H9 (cell line): ENCODE measurements at regions not wholly inside any gene's neighbourhood (a gene's known extent, or its start where the extent isn't known, plus 50 kb on each side); places are given as distances from the start of the nearest gene placed in this dataset.

Source experiments
- DNase-seq: peaks from one replicate; pipeline ENCODE4 v3.0.0-alpha.2; 2017
- H2AFZ ChIP-seq: one replicate; pipeline ENCODE4 v1.6.1; 2013; ENCODE audit warnings: mild to moderate bottlenecking, low read length, control low read depth, moderate library complexity
- H2AK5ac ChIP-seq: 2 replicates; pipeline ENCODE4 v1.6.1; 2013; ENCODE audit warnings: low read length, control low read depth, mixed read lengths; ENCODE audit not compliant: insufficient read length
- H2BK120ac ChIP-seq: one replicate; pipeline ENCODE4 v1.6.1; 2013; ENCODE audit warnings: low read depth, mild to moderate bottlenecking, low read length, control low read depth, inconsistent platforms; ENCODE audit not compliant: poor library complexity, severe bottlenecking
- H2BK12ac ChIP-seq: 2 replicates; pipeline ENCODE4 v1.6.1; 2013; ENCODE audit warnings: low read length, control low read depth, mixed read lengths, low read depth; ENCODE audit not compliant: insufficient read length
- H2BK15ac ChIP-seq: 2 replicates; pipeline ENCODE4 v1.6.1; 2013; ENCODE audit warnings: low read depth, low read length, control low read depth
- H2BK20ac ChIP-seq: one replicate; pipeline ENCODE4 v1.6.1; 2013; ENCODE audit warnings: low read depth, mild to moderate bottlenecking, low read length, control low read depth, inconsistent platforms; ENCODE audit not compliant: poor library complexity, severe bottlenecking
- H2BK5ac ChIP-seq: 2 replicates; pipeline ENCODE4 v1.6.1; 2013; ENCODE audit warnings: low read length, control low read depth, mixed read lengths; ENCODE audit not compliant: insufficient read length
- H3K14ac ChIP-seq: 2 replicates; pipeline ENCODE4 v1.6.1; 2013; ENCODE audit warnings: low read length, control low read depth; ENCODE audit not compliant: insufficient read depth
- H3K18ac ChIP-seq: 2 replicates; pipeline ENCODE4 v1.6.1; 2013; ENCODE audit warnings: low read depth, mild to moderate bottlenecking, mixed read lengths, low read length, control low read depth; ENCODE audit not compliant: insufficient read length
- H3K23ac ChIP-seq: 2 replicates; pipeline ENCODE4 v1.6.1; 2013; ENCODE audit warnings: low read length, control low read depth, mixed read lengths, low read depth; ENCODE audit not compliant: insufficient read length
- H3K23me2 ChIP-seq: 2 replicates; pipeline ENCODE4 v1.6.1; 2013; ENCODE audit warnings: low read depth, mild to moderate bottlenecking, mixed read lengths, low read length, control low read depth; ENCODE audit not compliant: insufficient read length, poor library complexity, severe bottlenecking
- H3K27ac ChIP-seq: 2 replicates; pipeline ENCODE4 v1.5.1; 2013; ENCODE audit warnings: low read length, control low read depth, mixed read lengths, low read depth; ENCODE audit not compliant: insufficient read length
- H3K27me3 ChIP-seq: 2 replicates; pipeline ENCODE4 v1.6.1; 2013; ENCODE audit warnings: low read length, control low read depth, inconsistent platforms; ENCODE audit not compliant: insufficient read depth
- H3K4ac ChIP-seq: 2 replicates; pipeline ENCODE4 v1.6.1; 2013; ENCODE audit warnings: low read depth, mild to moderate bottlenecking, control low read depth, inconsistent platforms, low read length, moderate library complexity
- H3K4me1 ChIP-seq: 2 replicates; pipeline ENCODE4 v1.6.1; 2013; ENCODE audit warnings: low read length, control low read depth, inconsistent platforms; ENCODE audit not compliant: insufficient read depth
- H3K4me2 ChIP-seq: 2 replicates; pipeline ENCODE4 v1.6.1; 2013; ENCODE audit warnings: low read length, control low read depth, mixed read lengths; ENCODE audit not compliant: insufficient read length, insufficient read depth
- H3K56ac ChIP-seq: 2 replicates; pipeline ENCODE4 v1.6.1; 2013; ENCODE audit warnings: low read depth, mild to moderate bottlenecking, mixed read lengths, low read length, control low read depth; ENCODE audit not compliant: insufficient read length
- H3K79me1 ChIP-seq: 2 replicates; pipeline ENCODE4 v1.6.1; 2013; ENCODE audit warnings: low read depth, mild to moderate bottlenecking, moderate library complexity, low read length, control low read depth, inconsistent platforms; ENCODE audit not compliant: insufficient read depth, poor library complexity, severe bottlenecking
- H3K79me2 ChIP-seq: 2 replicates; pipeline ENCODE4 v1.6.1; 2013; ENCODE audit warnings: low read length, control low read depth, inconsistent platforms; ENCODE audit not compliant: insufficient read depth
- H3K9ac ChIP-seq: 2 replicates; pipeline ENCODE4 v1.6.1; 2013; ENCODE audit warnings: low read length, control low read depth, mixed read lengths; ENCODE audit not compliant: insufficient read length; ENCODE audit errors: extremely low read depth
- H3K9me3 ChIP-seq: one replicate; pipeline ENCODE4 v1.6.1; 2013; ENCODE audit warnings: low read depth, low read length, inconsistent platforms; ENCODE audit not compliant: control insufficient read depth
- H3T11ph ChIP-seq: one replicate; pipeline ENCODE4 v1.6.1; 2013; ENCODE audit warnings: mild to moderate bottlenecking, low read length, control low read depth, inconsistent platforms
- H4K20me1 ChIP-seq: one replicate; pipeline ENCODE4 v1.6.1; 2013; ENCODE audit not compliant: control insufficient read depth, insufficient read length, insufficient read depth
- H4K5ac ChIP-seq: 2 replicates; pipeline ENCODE4 v1.6.1; 2013; ENCODE audit warnings: low read depth, mild to moderate bottlenecking, mixed read lengths, low read length, control low read depth; ENCODE audit not compliant: insufficient read length
- H4K8ac ChIP-seq: replicated peaks from 2 replicates; pipeline ENCODE4 v1.6.1; 2013; ENCODE audit warnings: low read length, control low read depth, mixed read lengths, low read depth; ENCODE audit not compliant: insufficient read length
- H4K91ac ChIP-seq: 2 replicates; pipeline ENCODE4 v1.6.1; 2013; ENCODE audit warnings: low read depth, mild to moderate bottlenecking, moderate library complexity, mixed read lengths, low read length, control low read depth; ENCODE audit not compliant: insufficient read length
- H3K27ac Mint-ChIP-seq, 3 experiments: 2 replicates in 2 of 3; 3 replicates in 1 of 3; pipeline ENCODE4 v1.8.0; 2020 to 2021; ENCODE audit warnings: mixed read lengths in 3 of 3, mild to moderate bottlenecking in 1 of 3, moderate library complexity in 1 of 3
- H3K27me3 Mint-ChIP-seq: 2 replicates; pipeline ENCODE4 v1.8.0; 2021; ENCODE audit warnings: low read depth, mild to moderate bottlenecking, moderate library complexity, mixed read lengths
- H3K36me3 Mint-ChIP-seq, 3 experiments: 2 replicates in 2 of 3; 3 replicates in 1 of 3; pipeline ENCODE4 v1.8.0; 2020 to 2021; ENCODE audit warnings: low read depth in 3 of 3, mixed read lengths in 3 of 3; ENCODE audit not compliant: insufficient read depth in 1 of 3
- H3K4me1 Mint-ChIP-seq, 2 experiments: 2 replicates each; pipeline ENCODE4 v1.8.0; 2020; ENCODE audit warnings: mixed read lengths in 2 of 2
- H3K4me3 Mint-ChIP-seq, 2 experiments: 2 replicates in 1 of 2; 3 replicates in 1 of 2; pipeline ENCODE4 v1.8.0; 2020 to 2021; ENCODE audit warnings: mild to moderate bottlenecking in 2 of 2, mixed read lengths in 2 of 2, moderate library complexity in 1 of 2
- H3K9me3 Mint-ChIP-seq, 2 experiments: 2 replicates in 1 of 2; 3 replicates in 1 of 2; pipeline ENCODE4 v1.8.0; 2020; ENCODE audit warnings: mild to moderate bottlenecking in 2 of 2, mixed read lengths in 2 of 2, moderate library complexity in 1 of 2
- CTCF ChIP-seq: fragments of 200-600 bp; sonication (generic); conservative IDR thresholded peaks from 3 replicates; pipeline ENCODE4 v1.8.0; 2021; ENCODE audit warnings: antibody characterized with exemption, mild to moderate bottlenecking
- WGBS: extraction: QIAGEN DNeasy Blood & Tissue Kit; methylation state at CpG from one replicate; pipeline ENCODE4 v1.1.7; 2013; ENCODE audit warnings: missing lambda C conversion rate, low lambda C conversion rate, mixed read lengths; ENCODE audit not compliant: insufficient read length; ENCODE audit errors: extremely low coverage; 5-methylcytosine and 5-hydroxymethylcytosine counted together

DNA sequence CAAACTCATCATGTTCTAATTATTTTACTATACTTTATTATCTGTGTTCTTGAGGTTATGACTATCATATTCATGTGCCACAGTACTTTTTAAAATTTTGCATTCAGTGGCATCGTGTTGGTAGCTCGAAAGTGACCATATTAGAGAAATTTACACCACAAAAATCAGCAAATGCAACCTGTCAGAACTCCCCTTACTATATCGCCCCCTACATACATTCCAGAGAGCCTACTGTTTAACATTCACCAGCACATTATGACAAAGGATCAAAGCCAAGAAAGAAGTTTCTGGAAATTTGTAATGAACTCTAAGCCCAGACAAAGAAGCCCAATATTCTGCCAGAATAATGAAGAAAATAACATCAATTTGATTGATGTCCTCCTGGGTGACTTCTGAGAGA lies 909.3 kb downstream of the LTN1 start:
- Histone ChIP-seq H3K4ac (no peak overlapping the region), H3K4me2 (no peak overlapping the region), H3K9me3 (no peaks in the 10 kb centered on the region), H2BK15ac (no peak overlapping the region), H3K27ac (no peak overlapping the region), H3K27me3 (no peaks in the 10 kb centered on the region), H3K23ac (no peak overlapping the region), H4K91ac (no peak overlapping the region), H4K8ac (no peak overlapping the region), H3T11ph (no peak overlapping the region), H3K79me2 (no peaks in the 10 kb centered on the region), H3K56ac (no peak overlapping the region), H2BK5ac (no peak overlapping the region), H2AFZ (no peak overlapping the region), H2BK120ac (no peak overlapping the region), H3K23me2 (no peaks in the 10 kb centered on the region), H2AK5ac (no peak overlapping the region), H4K20me1 (no peaks in the 10 kb centered on the region), H4K5ac (no peak overlapping the region), H2BK20ac (no peak overlapping the region), H3K14ac (no peak overlapping the region), H3K4me1 (no peaks in the 10 kb centered on the region), H3K9ac (no peak overlapping the region), H3K79me1 (no peaks in the 10 kb centered on the region), H3K18ac (no peak overlapping the region), H2BK12ac (no peak overlapping the region)
- DNase-seq: no peak
- Mint-ChIP-seq H3K36me3 (peaks cover 8 to 22% (median 11%) of the 10 kb centered on the region in 3 experiments; a peak in 5 of 7 replicates), H3K27me3 (no peaks in the 10 kb centered on the region), H3K4me1 (peaks cover 11 to 14% of the 10 kb centered on the region in 2 experiments), H3K4me3 (no peak overlapping the region), H3K27ac (no peak overlapping the region), H3K9me3 (peaks cover 6 to 19% of the 10 kb centered on the region in 2 experiments)
- peak; percentile 46; the same call in 2 of the 3 replicates for TF ChIP-seq CTCF
- WGBS: no CpG with 5 or more reads among the region's 3 CpGs
